Activated T-helper 17 cell treated with anti-CD3 and anti-CD28 coated beads, Interleukin-2, amount 50 U/mL, for 72 hours (primary cell): ENCODE measurements at regions not wholly inside any gene's neighbourhood (a gene's known extent, or its start where the extent isn't known, plus 50 kb on each side); places are given as distances from the start of the nearest gene placed in this dataset.

Experiments used
- ATAC-seq: fragments of 150-1000 bp; cut with Tn5 transposase; replicated peaks from 2 replicates; pipeline ENCODE4 v1.10.0; 2021; ENCODE audit warnings: mild to moderate bottlenecking, moderate library complexity
- H3K27ac Mint-ChIP-seq: one replicate; pipeline ENCODE4 v1.8.0; 2022; ENCODE audit warnings: mixed read lengths
- H3K27me3 Mint-ChIP-seq: one replicate; pipeline ENCODE4 v1.8.0; 2022; ENCODE audit warnings: mixed read lengths
- H3K36me3 Mint-ChIP-seq: one replicate; pipeline ENCODE4 v1.8.0; 2022; ENCODE audit warnings: low read depth, mild to moderate bottlenecking, mixed read lengths
- H3K4me1 Mint-ChIP-seq: one replicate; pipeline ENCODE4 v1.8.0; 2022; ENCODE audit warnings: mixed read lengths
- H3K4me3 Mint-ChIP-seq: one replicate; pipeline ENCODE4 v1.8.0; 2022; ENCODE audit warnings: mild to moderate bottlenecking, mixed read lengths
- H3K9me3 Mint-ChIP-seq: one replicate; pipeline ENCODE4 v1.8.0; 2022; ENCODE audit warnings: mixed read lengths

- Mint-ChIP-seq H3K36me3 (no peaks in the 10 kb centered on the region), H3K27me3 (no peaks in the 10 kb centered on the region), H3K4me1 (no peaks in the 10 kb centered on the region), H3K4me3 (no peak overlapping the region), H3K9me3 (no peaks in the 10 kb centered on the region), H3K27ac (no peak overlapping the region)
- ATAC-seq = no peak
These were observed 188.6 kb downstream of the SLC6A15 start for GRCh38 chr12:84723988-84724387.

- Mint-ChIP-seq H3K27me3 (no peaks in the 10 kb centered on the region), H3K9me3 (no peaks in the 10 kb centered on the region), H3K27ac (no peak overlapping the region), H3K36me3 (no peaks in the 10 kb centered on the region), H3K4me1 (no peaks in the 10 kb centered on the region), H3K4me3 (no peak overlapping the region)
- no peak for ATAC-seq
These were observed 192.6 kb downstream of the SLC6A15 start for GRCh38 chr12:84719997-84720396.

GRCh38 chr12:84718906-84719305, 193.7 kb downstream of the SLC6A15 start:
- H3K4me3 Mint-ChIP-seq = no peak overlapping the region
- no peaks in the 10 kb centered on the region for H3K36me3 Mint-ChIP-seq
- no peaks in the 10 kb centered on the region for H3K27me3 Mint-ChIP-seq
- H3K27ac Mint-ChIP-seq = no peak overlapping the region
- H3K4me1 Mint-ChIP-seq = no peaks in the 10 kb centered on the region
- ATAC-seq = no peak
- no peaks in the 10 kb centered on the region for H3K9me3 Mint-ChIP-seq

- H3K27ac Mint-ChIP-seq = no peak overlapping the region
- no peaks in the 10 kb centered on the region for H3K27me3 Mint-ChIP-seq
- H3K4me1 Mint-ChIP-seq = no peaks in the 10 kb centered on the region
- H3K36me3 Mint-ChIP-seq = no peaks in the 10 kb centered on the region
- no peak for ATAC-seq
- no peak overlapping the region for H3K4me3 Mint-ChIP-seq
- H3K9me3 Mint-ChIP-seq = no peaks in the 10 kb centered on the region
These were observed 199.9 kb downstream of the SLC6A15 start for GRCh38 chr12:84712747-84713146.

- no peak for ATAC-seq
These were observed 206.2 kb downstream of the SLC6A15 start for GRCh38 chr12:84706374-84706773.

GRCh38 chr12:84704856-84705255, 207.7 kb downstream of the SLC6A15 start:
- Mint-ChIP-seq H3K4me1 (no peaks in the 10 kb centered on the region), H3K27me3 (no peaks in the 10 kb centered on the region), H3K27ac (no peak overlapping the region), H3K36me3 (no peaks in the 10 kb centered on the region), H3K4me3 (no peak overlapping the region), H3K9me3 (peaks cover 4% of the 10 kb centered on the region)
- no peak for ATAC-seq

More at GRCh38 chr12:84706374-84706773, 206.2 kb downstream of the SLC6A15 start:
- Mint-ChIP-seq H3K27me3 (no peaks in the 10 kb centered on the region), H3K4me3 (no peak overlapping the region), H3K4me1 (no peaks in the 10 kb centered on the region), H3K36me3 (no peaks in the 10 kb centered on the region), H3K27ac (no peak overlapping the region), H3K9me3 (peaks cover 4% of the 10 kb centered on the region)

GRCh38 chr12:84702001-84702400, 210.6 kb downstream of the SLC6A15 start:
- no peaks in the 10 kb centered on the region for H3K4me1 Mint-ChIP-seq
- ATAC-seq = no peak
- no peak overlapping the region for H3K4me3 Mint-ChIP-seq
- no peaks in the 10 kb centered on the region for H3K36me3 Mint-ChIP-seq
- H3K9me3 Mint-ChIP-seq = peaks cover 4% of the 10 kb centered on the region
- no peaks in the 10 kb centered on the region for H3K27me3 Mint-ChIP-seq
- no peak overlapping the region for H3K27ac Mint-ChIP-seq

- peaks cover 4% of the 10 kb centered on the region for H3K9me3 Mint-ChIP-seq
- no peaks in the 10 kb centered on the region for H3K36me3 Mint-ChIP-seq
- no peak overlapping the region for H3K27ac Mint-ChIP-seq
- no peak for ATAC-seq
- no peaks in the 10 kb centered on the region for H3K27me3 Mint-ChIP-seq
- no peak overlapping the region for H3K4me3 Mint-ChIP-seq
- H3K4me1 Mint-ChIP-seq = no peaks in the 10 kb centered on the region
These were observed 211.6 kb downstream of the SLC6A15 start for GRCh38 chr12:84701041-84701440.

GRCh38 chr12:84698576-84699333, 213.8 kb downstream of the SLC6A15 start:
- Mint-ChIP-seq H3K9me3 (peaks cover 4% of the 10 kb centered on the region), H3K36me3 (no peaks in the 10 kb centered on the region), H3K4me1 (no peaks in the 10 kb centered on the region), H3K27ac (no peak overlapping the region), H3K27me3 (no peaks in the 10 kb centered on the region), H3K4me3 (no peak overlapping the region)
- ATAC-seq = no peak

GRCh38 chr12:84696908-84697540, 215.6 kb downstream of the SLC6A15 start:
- no peaks in the 10 kb centered on the region for H3K4me1 Mint-ChIP-seq
- no peaks in the 10 kb centered on the region for H3K27me3 Mint-ChIP-seq
- H3K27ac Mint-ChIP-seq = no peak overlapping the region
- no peak for ATAC-seq
- peaks cover under 1% of the 10 kb centered on the region for H3K9me3 Mint-ChIP-seq
- H3K4me3 Mint-ChIP-seq = no peak overlapping the region
- H3K36me3 Mint-ChIP-seq = no peaks in the 10 kb centered on the region

- Mint-ChIP-seq H3K27me3 (no peaks in the 10 kb centered on the region), H3K36me3 (no peaks in the 10 kb centered on the region), H3K4me3 (no peak overlapping the region), H3K9me3 (no peaks in the 10 kb centered on the region), H3K4me1 (no peaks in the 10 kb centered on the region), H3K27ac (no peak overlapping the region)
- no peak for ATAC-seq
These were observed 216.3 kb downstream of the SLC6A15 start for GRCh38 chr12:84696281-84696680.

GRCh38 chr12:84694116-84694515, 218.5 kb downstream of the SLC6A15 start:
- Mint-ChIP-seq H3K36me3 (no peaks in the 10 kb centered on the region), H3K27ac (no peak overlapping the region), H3K4me3 (no peak overlapping the region), H3K27me3 (no peaks in the 10 kb centered on the region), H3K9me3 (no peaks in the 10 kb centered on the region), H3K4me1 (no peaks in the 10 kb centered on the region)
- no peak for ATAC-seq

GRCh38 chr12:84692071-84692470, 220.5 kb downstream of the SLC6A15 start:
- Mint-ChIP-seq H3K27ac (no peak overlapping the region), H3K27me3 (no peaks in the 10 kb centered on the region), H3K4me1 (no peaks in the 10 kb centered on the region), H3K9me3 (no peaks in the 10 kb centered on the region), H3K4me3 (no peak overlapping the region), H3K36me3 (no peaks in the 10 kb centered on the region)
- no peak for ATAC-seq

GRCh38 chr12:84691266-84691665, 221.3 kb downstream of the SLC6A15 start:
- no peak overlapping the region for H3K27ac Mint-ChIP-seq
- H3K27me3 Mint-ChIP-seq = no peaks in the 10 kb centered on the region
- H3K9me3 Mint-ChIP-seq = no peaks in the 10 kb centered on the region

GRCh38 chr12:84689638-84690037, 223.0 kb downstream of the SLC6A15 start:
- no peak overlapping the region for H3K27ac Mint-ChIP-seq
- ATAC-seq = no peak
- no peaks in the 10 kb centered on the region for H3K4me1 Mint-ChIP-seq
- no peaks in the 10 kb centered on the region for H3K9me3 Mint-ChIP-seq
- H3K36me3 Mint-ChIP-seq = no peaks in the 10 kb centered on the region
- no peak overlapping the region for H3K4me3 Mint-ChIP-seq
- H3K27me3 Mint-ChIP-seq = no peaks in the 10 kb centered on the region

More at GRCh38 chr12:84691266-84691665, 221.3 kb downstream of the SLC6A15 start:
- Mint-ChIP-seq H3K36me3 (no peaks in the 10 kb centered on the region), H3K4me3 (no peak overlapping the region), H3K4me1 (no peaks in the 10 kb centered on the region)
- no peak for ATAC-seq
